ENCODE measurements at regions not wholly inside any gene's neighbourhood (a gene's known extent, or its start where the extent isn't known, plus 50 kb on each side); places are given as distances from the start of the nearest gene placed in this dataset.

DNA sequence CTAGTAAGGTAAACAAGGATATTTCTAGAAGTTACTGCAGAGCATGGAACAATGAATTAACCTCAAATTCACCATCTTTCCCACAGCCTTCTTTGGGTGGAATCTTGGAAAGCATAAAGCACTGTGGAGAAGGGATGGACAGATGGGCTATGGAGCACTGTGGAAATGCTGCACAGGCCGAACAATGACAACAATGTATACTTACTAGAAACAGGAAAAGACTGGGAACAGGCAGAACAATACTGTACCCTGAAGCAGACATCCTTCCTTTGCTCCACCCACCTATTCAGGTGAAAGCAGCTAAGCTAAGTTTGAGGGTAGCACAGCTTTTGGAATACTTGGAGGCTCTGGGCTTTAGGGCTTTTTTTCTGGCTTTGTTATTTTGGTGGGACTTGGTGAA lies 250.6 kb upstream of the KLF8 start:
- peaks cover 55% of the 10 kb centered on the region for H3K9me3 Mint-ChIP-seq (ENCODE audit: unreplicated experiment)
- no peaks in the 10 kb centered on the region for H3K36me3 Mint-ChIP-seq (ENCODE audit: unreplicated experiment)
- TF ChIP-seq, protein P1, sequence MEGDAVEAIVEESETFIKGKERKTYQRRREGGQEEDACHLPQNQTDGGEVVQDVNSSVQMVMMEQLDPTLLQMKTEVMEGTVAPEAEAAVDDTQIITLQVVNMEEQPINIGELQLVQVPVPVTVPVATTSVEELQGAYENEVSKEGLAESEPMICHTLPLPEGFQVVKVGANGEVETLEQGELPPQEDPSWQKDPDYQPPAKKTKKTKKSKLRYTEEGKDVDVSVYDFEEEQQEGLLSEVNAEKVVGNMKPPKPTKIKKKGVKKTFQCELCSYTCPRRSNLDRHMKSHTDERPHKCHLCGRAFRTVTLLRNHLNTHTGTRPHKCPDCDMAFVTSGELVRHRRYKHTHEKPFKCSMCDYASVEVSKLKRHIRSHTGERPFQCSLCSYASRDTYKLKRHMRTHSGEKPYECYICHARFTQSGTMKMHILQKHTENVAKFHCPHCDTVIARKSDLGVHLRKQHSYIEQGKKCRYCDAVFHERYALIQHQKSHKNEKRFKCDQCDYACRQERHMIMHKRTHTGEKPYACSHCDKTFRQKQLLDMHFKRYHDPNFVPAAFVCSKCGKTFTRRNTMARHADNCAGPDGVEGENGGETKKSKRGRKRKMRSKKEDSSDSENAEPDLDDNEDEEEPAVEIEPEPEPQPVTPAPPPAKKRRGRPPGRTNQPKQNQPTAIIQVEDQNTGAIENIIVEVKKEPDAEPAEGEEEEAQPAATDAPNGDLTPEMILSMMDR (IDR thresholded peaks at IDR 0.05): no peak
- DNase-seq (ENCODE audit: extremely low spot score, unreplicated experiment): no peak
- H3K4me3 Mint-ChIP-seq (ENCODE audit: unreplicated experiment): no peak overlapping the region
- no peaks in the 10 kb centered on the region for H3K4me1 Mint-ChIP-seq (ENCODE audit: unreplicated experiment)
- no peak overlapping the region for H3K27ac Mint-ChIP-seq (ENCODE audit: unreplicated experiment)
- no peaks in the 10 kb centered on the region for H3K27me3 Mint-ChIP-seq (ENCODE audit: unreplicated experiment)

GRCh38 chrX:55996649-55997048 lies 235.5 kb upstream of the KLF8 start:
- no peak for DNase-seq (ENCODE audit: extremely low spot score, unreplicated experiment)
- Mint-ChIP-seq H3K4me1 (ENCODE audit: unreplicated experiment) (no peaks in the 10 kb centered on the region), H3K27ac (ENCODE audit: unreplicated experiment) (no peak overlapping the region), H3K36me3 (ENCODE audit: unreplicated experiment) (peaks cover 3% of the 10 kb centered on the region), H3K9me3 (ENCODE audit: unreplicated experiment) (peaks cover 47% of the 10 kb centered on the region), H3K27me3 (ENCODE audit: unreplicated experiment) (no peaks in the 10 kb centered on the region), H3K4me3 (ENCODE audit: unreplicated experiment) (no peak overlapping the region)
- TF ChIP-seq, protein P1 (IDR thresholded peaks at IDR 0.05): no peak

DNA sequence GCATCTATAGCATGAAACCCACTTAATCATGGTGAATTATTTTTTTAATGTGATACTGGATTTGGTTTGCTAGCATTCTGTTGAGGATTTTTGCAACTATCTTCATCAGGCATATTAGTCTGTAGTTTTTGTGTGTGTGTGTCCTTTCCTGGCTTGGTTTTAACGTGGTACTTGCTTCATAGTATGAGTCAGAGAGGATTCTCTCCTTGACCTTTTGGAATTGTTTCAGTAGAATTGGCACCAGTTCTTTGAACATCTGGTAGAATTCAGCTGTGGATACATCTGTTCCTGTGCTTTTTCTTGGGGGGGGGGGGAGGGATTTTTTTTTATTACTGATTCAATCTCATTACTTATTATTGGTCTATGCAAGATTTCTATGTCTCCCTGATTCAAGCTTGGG lies 232.0 kb upstream of the KLF8 start:
- Mint-ChIP-seq H3K36me3 (ENCODE audit: unreplicated experiment) (no peaks in the 10 kb centered on the region), H3K4me3 (ENCODE audit: unreplicated experiment) (no peak overlapping the region), H3K27me3 (ENCODE audit: unreplicated experiment) (no peaks in the 10 kb centered on the region), H3K27ac (ENCODE audit: unreplicated experiment) (no peak overlapping the region), H3K9me3 (ENCODE audit: unreplicated experiment) (peaks cover 36% of the 10 kb centered on the region), H3K4me1 (ENCODE audit: unreplicated experiment) (no peaks in the 10 kb centered on the region)
- no peak for DNase-seq (ENCODE audit: extremely low spot score, unreplicated experiment)
- TF ChIP-seq, protein P1 (IDR thresholded peaks at IDR 0.05): no peak

- Mint-ChIP-seq H3K4me1 (ENCODE audit: unreplicated experiment) (no peaks in the 10 kb centered on the region), H3K4me3 (ENCODE audit: unreplicated experiment) (no peak overlapping the region), H3K9me3 (ENCODE audit: unreplicated experiment) (peaks cover 33% of the 10 kb centered on the region), H3K27ac (ENCODE audit: unreplicated experiment) (no peak overlapping the region), H3K36me3 (ENCODE audit: unreplicated experiment) (no peaks in the 10 kb centered on the region), H3K27me3 (ENCODE audit: unreplicated experiment) (no peaks in the 10 kb centered on the region)
- TF ChIP-seq, protein P1 (IDR thresholded peaks at IDR 0.05): no peak
- no peak for DNase-seq (ENCODE audit: extremely low spot score, unreplicated experiment)
Measured at GRCh38 chrX:56000729-56001128, 231.4 kb upstream of the KLF8 start.

GRCh38 chrX:56025872-56026571 lies 206.1 kb upstream of the KLF8 start:
- H3K36me3 Mint-ChIP-seq (ENCODE audit: unreplicated experiment): no peaks in the 10 kb centered on the region
- peaks cover 25% of the 10 kb centered on the region for H3K9me3 Mint-ChIP-seq (ENCODE audit: unreplicated experiment)
- DNase-seq (ENCODE audit: extremely low spot score, unreplicated experiment): no peak
- H3K4me1 Mint-ChIP-seq (ENCODE audit: unreplicated experiment): no peaks in the 10 kb centered on the region
- H3K27ac Mint-ChIP-seq (ENCODE audit: unreplicated experiment): no peak overlapping the region
- TF ChIP-seq, protein P1 (IDR thresholded peaks at IDR 0.05): no peak
- H3K27me3 Mint-ChIP-seq (ENCODE audit: unreplicated experiment): no peaks in the 10 kb centered on the region
- no peak overlapping the region for H3K4me3 Mint-ChIP-seq (ENCODE audit: unreplicated experiment)

Data from osteocyte (in vitro differentiated cells).